ENCODE measurements at regions not wholly inside any gene's neighbourhood (a gene's known extent, or its start where the extent isn't known, plus 50 kb on each side); places are given as distances from the start of the nearest gene placed in this dataset.

- no peaks in the 10 kb centered on the region for H3K27me3 ChIP-seq
- no peak for TF ChIP-seq CTCF (IDR thresholded peaks at IDR 0.05)
- no peak for TF ChIP-seq POLR2A (IDR thresholded peaks at IDR 0.05)
- H3K9me3 ChIP-seq = no peaks in the 10 kb centered on the region
- no peak for DNase-seq
- H3K4me1 ChIP-seq = no peaks in the 10 kb centered on the region
- no peaks in the 10 kb centered on the region for H3K36me3 ChIP-seq
- H3K4me3 ChIP-seq = no peak overlapping the region
- no peak for ATAC-seq
- no peak overlapping the region for H3K27ac ChIP-seq
- WGBS (ENCODE audit: insufficient coverage, low coverage, low lambda C conversion rate, missing lambda C conversion rate) = 93% methylated on average over 1 of the region's 1 CpG
- intact Hi-C loops (cut with DNase I) = no loop called here
Measured at GRCh38 chr1:189646066-189646465, 831.6 kb downstream of the BRINP3 start.

GRCh38 chr1:189654906-189655305 lies 822.8 kb downstream of the BRINP3 start:
- no peak for TF ChIP-seq POLR2A (IDR thresholded peaks at IDR 0.05)
- no peak for TF ChIP-seq CTCF (IDR thresholded peaks at IDR 0.05)
- no peaks in the 10 kb centered on the region for H3K9me3 ChIP-seq

GRCh38 chr1:189656628-189657530 lies 820.8 kb downstream of the BRINP3 start:
- no peaks in the 10 kb centered on the region for H3K9me3 ChIP-seq
- 46% methylated on average over 5 of the region's 5 CpGs for WGBS (ENCODE audit: insufficient coverage, low coverage, low lambda C conversion rate, missing lambda C conversion rate)
- H3K27ac ChIP-seq = no peak overlapping the region
- H3K4me3 ChIP-seq = no peak overlapping the region
- no peaks in the 10 kb centered on the region for H3K36me3 ChIP-seq
- no peaks in the 10 kb centered on the region for H3K27me3 ChIP-seq
- H3K4me1 ChIP-seq = no peaks in the 10 kb centered on the region
- intact Hi-C loops (cut with DNase I) = no loop called here
- no peak for ATAC-seq
- TF ChIP-seq POLR2A (IDR thresholded peaks at IDR 0.05) (no peak), CTCF (IDR thresholded peaks at IDR 0.05) (no peak)
- no peak for DNase-seq

More at GRCh38 chr1:189654906-189655305, 822.8 kb downstream of the BRINP3 start:
- Histone ChIP-seq H3K27ac (no peak overlapping the region), H3K4me3 (no peak overlapping the region), H3K27me3 (no peaks in the 10 kb centered on the region), H3K4me1 (no peaks in the 10 kb centered on the region), H3K36me3 (no peaks in the 10 kb centered on the region)
- ATAC-seq = no peak
- intact Hi-C loops (cut with DNase I) = no loop called here
- no peak for DNase-seq

GRCh38 chr1:189657715-189658114 lies 819.9 kb downstream of the BRINP3 start:
- WGBS (ENCODE audit: insufficient coverage, low coverage, low lambda C conversion rate, missing lambda C conversion rate) = 47% methylated on average over 6 of the region's 6 CpGs
- H3K27me3 ChIP-seq = no peaks in the 10 kb centered on the region
- H3K9me3 ChIP-seq = no peaks in the 10 kb centered on the region
- H3K36me3 ChIP-seq = no peaks in the 10 kb centered on the region
- ATAC-seq (no peak), DNase-seq (no peak)
- no peak overlapping the region for H3K27ac ChIP-seq
- TF ChIP-seq POLR2A (IDR thresholded peaks at IDR 0.05) = no peak
- no peak for TF ChIP-seq CTCF (IDR thresholded peaks at IDR 0.05)
- intact Hi-C loops (cut with DNase I) = no loop called here
- no peaks in the 10 kb centered on the region for H3K4me1 ChIP-seq
- no peak overlapping the region for H3K4me3 ChIP-seq

Data from right lobe of liver (tissue), 6 donors.